A673 (cell line): ENCODE measurements at regions not wholly inside any gene's neighbourhood (a gene's known extent, or its start where the extent isn't known, plus 50 kb on each side); places are given as distances from the start of the nearest gene placed in this dataset.
"Not testable (repeated sequence)": the region's sequence is repeated elsewhere in the genome, so short reads cannot be mapped to it uniquely, and the experiment has no call there.

ENCODE experiments used
- BruUV-seq: library from RNA; stranded (reverse); fragments of 400-500 nt; replicated peaks from 2 replicates; lab custom pipeline; 2021; lab: Mats Ljungman, UMichigan
- CTCF ChIA-PET: fragments of 300-600 bp; sonication (Branson Sonifier 250); formaldehyde crosslinking; loops from one replicate; lab custom pipeline; 2022; ENCODE audit warnings: antibody characterized with exemption; lab: Charles Lee
- POLR2A ChIA-PET: fragments of 300-600 bp; sonication (Branson Sonifier 250); formaldehyde crosslinking; loops from one replicate; lab custom pipeline; 2022; ENCODE audit warnings: antibody characterized with exemption; ENCODE audit not compliant: low non-redundant PET; lab: Charles Lee
- DNase-seq: peaks from one replicate; pipeline ENCODE4 v3.0.0-alpha.2; 2015; ENCODE audit warnings: low spot score
- H3K27ac ChIP-seq: fragments of 200-600 bp; sonication (generic); 2 replicates; pipeline ENCODE4 v1.5.1; 2016; ENCODE audit warnings: mixed run types, low read depth, mild to moderate bottlenecking, mixed read lengths, antibody characterized with exemption, low read length; ENCODE audit not compliant: poor library complexity, severe bottlenecking
- H3K27me3 ChIP-seq: fragments of 200-600 bp; sonication (generic); replicated peaks from 2 replicates; pipeline ENCODE4 v1.6.1; 2017; ENCODE audit warnings: mixed run types, low read depth, mild to moderate bottlenecking, mixed read lengths, antibody characterized with exemption, low read length; ENCODE audit not compliant: insufficient read depth, poor library complexity
- H3K36me3 ChIP-seq: fragments of 200-600 bp; sonication (generic); 2 replicates; pipeline ENCODE4 v1.6.1; 2016; ENCODE audit warnings: mixed run types, mild to moderate bottlenecking, mixed read lengths, antibody characterized with exemption, low read length; ENCODE audit not compliant: insufficient read depth, poor library complexity, severe bottlenecking
- H3K4me1 ChIP-seq: fragments of 200-600 bp; sonication (generic); 2 replicates; pipeline ENCODE4 v1.6.1; 2017; ENCODE audit warnings: mixed run types, mild to moderate bottlenecking, mixed read lengths, antibody characterized with exemption, low read length; ENCODE audit not compliant: insufficient read depth, poor library complexity, severe bottlenecking
- H3K4me3 ChIP-seq: fragments of 200-600 bp; sonication (generic); 2 replicates; pipeline ENCODE4 v1.5.1; 2016; ENCODE audit warnings: low read depth, mixed run types, mild to moderate bottlenecking, mixed read lengths, low read length; ENCODE audit not compliant: poor library complexity, severe bottlenecking
- H3K9me3 ChIP-seq: fragments of 200-600 bp; sonication (generic); 2 replicates; pipeline ENCODE4 v1.6.1; 2016; ENCODE audit warnings: mixed run types, low read depth, mild to moderate bottlenecking, mixed read lengths, antibody characterized with exemption, low read length; ENCODE audit not compliant: poor library complexity, severe bottlenecking
- intact Hi-C: fragments of 100-400 bp; cut with micrococcal nuclease; formaldehyde crosslinking; loops from one replicate; pipeline ENCODE4 v1.10.0; 2022; ENCODE audit not compliant: unreplicated experiment

DNA sequence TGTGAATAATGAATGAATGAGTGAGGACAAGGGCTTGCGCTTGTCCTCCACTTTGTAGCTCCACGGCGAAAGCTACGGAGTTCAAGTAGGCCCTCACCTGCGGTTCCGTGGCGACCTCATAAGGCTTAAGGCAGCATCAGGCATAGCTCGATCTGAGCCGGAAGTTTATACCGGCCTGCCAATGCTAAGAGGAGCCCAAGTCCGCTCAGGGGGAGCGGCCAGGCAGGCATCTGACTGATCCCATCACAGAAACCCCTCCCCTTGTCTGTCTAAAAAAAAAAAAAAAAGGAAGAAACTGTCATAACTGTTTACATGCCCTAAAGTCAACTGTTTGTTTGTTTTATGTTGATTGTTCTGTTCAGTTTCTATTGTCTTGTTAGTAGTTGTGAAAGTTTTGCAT lies 124.4 kb upstream of the KRTAP5-11 start:
- intact Hi-C loops: not testable (repeated sequence)

DNA sequence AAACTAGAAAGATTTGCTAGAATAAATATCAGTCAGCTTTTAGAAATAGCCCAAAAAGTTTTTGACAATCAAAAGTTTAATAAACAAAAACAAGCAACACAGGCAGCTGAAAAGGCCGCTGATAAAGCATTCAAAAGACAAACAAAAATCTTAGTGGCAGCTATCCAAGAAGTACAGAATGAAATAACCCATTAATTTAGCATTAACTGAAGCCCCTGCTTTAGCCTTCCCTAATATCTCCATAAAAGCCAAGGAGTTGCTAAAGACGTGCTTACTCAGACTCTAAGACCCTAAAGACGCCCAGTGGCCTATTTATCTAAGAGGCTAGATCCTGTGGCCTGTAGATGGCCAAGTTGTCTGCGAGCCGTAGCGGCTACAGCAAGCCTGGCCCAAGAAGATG lies 123.5 kb upstream of the DEFB108B start:
- intact Hi-C loops, H3K27me3 ChIP-seq, CTCF ChIA-PET, DNase-seq, H3K4me3 ChIP-seq, H3K9me3 ChIP-seq, POLR2A ChIA-PET, BruUV-seq, H3K4me1 ChIP-seq, H3K27ac ChIP-seq, H3K36me3 ChIP-seq: not testable (repeated sequence)

More for the DNA sequence above, 124.4 kb upstream of the KRTAP5-11 start:
- H3K4me3 ChIP-seq, POLR2A ChIA-PET, H3K36me3 ChIP-seq, BruUV-seq, H3K9me3 ChIP-seq, DNase-seq, H3K27ac ChIP-seq, H3K27me3 ChIP-seq, CTCF ChIA-PET, H3K4me1 ChIP-seq: not testable (repeated sequence)

DNA sequence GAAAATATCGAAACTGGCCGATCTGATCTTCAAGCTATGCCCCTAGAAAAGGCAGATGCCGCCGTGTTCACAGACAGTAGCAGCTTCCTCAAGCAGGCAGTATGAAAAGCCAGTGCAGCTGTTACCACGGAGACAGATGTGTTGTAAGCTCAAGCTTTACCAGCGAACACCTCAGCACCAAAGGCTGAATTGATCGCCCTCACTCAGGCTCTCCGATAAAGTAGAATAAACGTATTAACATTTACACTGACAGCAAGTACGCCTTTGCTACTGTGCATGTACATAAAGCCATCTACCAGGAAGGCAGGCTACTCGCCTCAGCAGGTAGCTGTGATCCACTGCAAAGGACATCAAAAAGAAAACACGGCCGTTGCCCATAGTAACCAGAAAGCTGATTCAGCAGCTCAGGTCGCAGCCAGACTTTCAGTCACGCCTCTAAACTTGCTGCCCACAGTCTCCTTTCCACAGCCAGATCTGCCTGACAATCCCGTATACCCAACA lies 122.8 kb upstream of the DEFB108B start:
- H3K36me3 ChIP-seq, BruUV-seq, DNase-seq, H3K9me3 ChIP-seq, H3K4me1 ChIP-seq, H3K27me3 ChIP-seq, H3K27ac ChIP-seq, H3K4me3 ChIP-seq, CTCF ChIA-PET, intact Hi-C loops, POLR2A ChIA-PET: not testable (repeated sequence)

DNA sequence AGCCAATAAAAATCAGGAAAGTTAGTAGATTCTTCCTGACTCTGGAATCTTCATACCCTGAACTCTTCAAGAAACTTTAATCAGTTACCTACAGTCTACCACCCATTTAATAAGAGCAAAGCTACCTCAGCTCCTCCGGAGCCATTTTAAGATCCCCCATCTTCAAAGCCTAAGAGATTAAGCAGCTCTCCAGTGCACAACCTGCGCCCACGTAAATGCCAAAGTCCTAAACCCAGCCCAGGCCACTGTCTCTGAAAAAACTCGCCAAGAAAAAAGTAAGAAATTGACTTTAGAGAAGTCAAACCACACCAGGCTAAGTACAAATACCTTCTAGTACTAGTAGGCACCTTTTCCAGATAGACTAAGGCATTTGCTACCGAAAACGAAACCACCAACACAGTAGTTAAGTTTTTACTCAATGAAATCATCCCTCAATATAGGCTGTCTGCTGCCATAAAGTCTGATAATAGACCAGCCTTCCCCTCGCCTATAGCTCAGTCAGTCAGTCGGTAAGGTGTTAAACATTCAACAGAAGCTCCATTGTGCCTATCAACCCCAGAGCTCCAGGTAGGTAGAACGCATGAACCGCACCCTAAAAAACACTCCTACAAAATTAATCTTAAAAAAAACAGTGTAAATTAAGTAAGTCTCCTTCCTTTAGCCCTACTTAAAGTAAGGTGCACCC lies 122.2 kb upstream of the DEFB108B start:
- DNase-seq, H3K4me3 ChIP-seq, POLR2A ChIA-PET, H3K4me1 ChIP-seq, intact Hi-C loops, H3K27ac ChIP-seq, H3K36me3 ChIP-seq, BruUV-seq, H3K27me3 ChIP-seq, H3K9me3 ChIP-seq, CTCF ChIA-PET: not testable (repeated sequence)

DNA sequence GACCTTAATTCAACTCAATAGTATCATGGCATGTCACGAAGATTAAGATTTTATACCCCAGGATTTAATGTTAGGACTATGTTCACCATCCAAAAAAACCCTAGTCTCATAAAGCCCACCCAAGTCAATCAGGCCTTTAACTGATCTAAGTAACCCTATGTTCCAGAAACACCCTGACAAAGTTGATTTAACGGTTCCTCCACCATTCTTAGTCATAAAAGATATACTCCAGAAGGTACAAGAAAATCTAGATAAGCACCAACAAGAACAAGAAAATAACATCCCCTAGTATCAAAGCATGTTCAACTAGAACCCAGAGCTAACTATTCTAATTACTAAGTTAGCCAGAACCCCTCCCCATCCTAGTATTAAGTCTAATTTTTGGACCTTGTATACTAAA lies 120.7 kb upstream of the DEFB108B start:
- POLR2A ChIA-PET, H3K9me3 ChIP-seq, H3K27ac ChIP-seq, CTCF ChIA-PET, intact Hi-C loops, H3K36me3 ChIP-seq, H3K27me3 ChIP-seq, H3K4me1 ChIP-seq, BruUV-seq, H3K4me3 ChIP-seq, DNase-seq: not testable (repeated sequence)

DNA sequence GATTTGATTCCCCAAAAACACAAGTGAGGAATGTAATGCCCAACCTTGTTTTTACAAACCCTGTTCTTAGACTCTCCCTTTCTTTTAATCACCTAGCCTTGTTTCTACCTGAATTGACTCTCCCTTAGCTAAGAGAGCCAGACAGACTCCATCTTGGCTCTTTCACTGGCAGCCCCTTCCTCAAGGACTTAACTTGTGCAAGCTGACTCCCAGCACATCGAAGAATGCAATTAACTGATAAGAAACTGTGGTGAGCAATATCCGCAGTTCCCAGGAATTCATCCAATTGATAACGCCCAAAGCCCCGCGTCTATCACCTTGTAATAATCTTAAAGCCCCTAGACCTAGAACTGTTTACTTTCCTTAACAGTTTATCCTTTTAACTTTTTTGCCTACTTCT lies 120.2 kb upstream of the DEFB108B start:
- H3K27ac ChIP-seq, CTCF ChIA-PET, intact Hi-C loops, H3K9me3 ChIP-seq, BruUV-seq, POLR2A ChIA-PET, H3K36me3 ChIP-seq, H3K4me3 ChIP-seq, H3K4me1 ChIP-seq, DNase-seq, H3K27me3 ChIP-seq: not testable (repeated sequence)

DNA sequence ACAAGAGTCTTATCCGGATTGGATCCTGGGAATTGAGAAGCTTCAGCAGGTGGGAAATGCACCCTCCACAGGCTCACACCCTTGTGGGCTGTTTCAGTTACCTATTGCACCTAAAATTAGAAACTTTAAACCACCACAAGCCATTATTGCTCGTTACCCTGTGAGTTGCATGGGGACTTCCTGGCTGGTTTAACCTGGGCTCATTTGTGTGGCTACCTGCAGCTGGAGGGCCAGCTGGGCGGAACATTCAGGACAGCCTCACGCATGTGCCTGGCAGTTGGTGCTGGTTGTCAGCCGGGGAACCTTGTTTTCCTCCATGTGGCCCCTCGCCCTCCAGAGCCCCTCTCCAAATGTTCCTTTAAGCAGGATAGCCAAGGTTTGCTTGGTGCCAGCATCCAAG lies 118.5 kb upstream of the DEFB108B start:
- H3K4me3 ChIP-seq, CTCF ChIA-PET, POLR2A ChIA-PET, H3K9me3 ChIP-seq, intact Hi-C loops, H3K4me1 ChIP-seq, H3K27me3 ChIP-seq, H3K36me3 ChIP-seq, H3K27ac ChIP-seq, DNase-seq, BruUV-seq: not testable (repeated sequence)

DNA sequence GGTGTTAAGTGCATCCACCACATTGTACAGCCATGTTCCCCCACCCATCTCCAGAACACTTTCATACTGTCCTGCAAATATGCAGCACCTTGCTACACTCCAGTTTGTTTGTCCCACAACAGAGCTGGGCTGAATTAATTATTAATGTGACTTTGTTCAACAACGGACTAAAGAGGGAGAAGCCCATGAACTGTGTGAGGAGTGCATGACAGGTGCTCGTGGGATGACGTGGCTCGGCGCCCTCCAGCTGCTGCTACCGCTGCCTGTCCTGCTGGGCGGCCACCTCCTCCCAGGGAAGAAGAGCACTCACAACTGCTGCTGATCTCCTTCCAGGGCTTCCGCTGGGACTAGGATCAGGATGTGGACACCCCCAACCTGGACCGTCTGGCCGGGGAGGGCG lies 111.2 kb upstream of the DEFB108B start:
- DNase-seq, intact Hi-C loops, H3K27ac ChIP-seq, H3K27me3 ChIP-seq, POLR2A ChIA-PET, CTCF ChIA-PET, H3K9me3 ChIP-seq, H3K36me3 ChIP-seq, H3K4me3 ChIP-seq, BruUV-seq, H3K4me1 ChIP-seq: not testable (repeated sequence)
